RWPE2 (cell line): ENCODE measurements at regions not wholly inside any gene's neighbourhood (a gene's known extent, or its start where the extent isn't known, plus 50 kb on each side); places are given as distances from the start of the nearest gene placed in this dataset.
A peak's percentile ranks its signal among the peaks of the same experiment; 100 is the strongest.

Experiments
- ATAC-seq: fragments of 200-7000 bp; cut with Tn5 transposase; 3 replicates; pipeline ENCODE4 v1.9.1; 2021; ENCODE audit warnings: low read depth
- DNase-seq: peaks from one replicate; pipeline ENCODE4 v3.0.0-alpha.2; 2020; ENCODE audit warnings: low spot score
- H3K27ac ChIP-seq: fragments of 450-650 bp; 2 replicates; pipeline ENCODE4 v1.5.1; 2017; ENCODE audit warnings: mild to moderate bottlenecking; ENCODE audit not compliant: poor library complexity, severe bottlenecking
- H3K27me3 ChIP-seq: fragments of 250-450 bp; sonication (Bioruptor Pico); 2 replicates; pipeline ENCODE4 v1.5.1; 2021; ENCODE audit warnings: mild to moderate bottlenecking, moderate library complexity; ENCODE audit not compliant: insufficient read depth, poor library complexity, severe bottlenecking
- H3K36me3 ChIP-seq: fragments of 250-450 bp; sonication (Bioruptor Pico); 2 replicates; pipeline ENCODE4 v1.5.1; 2020; ENCODE audit warnings: low read depth, mild to moderate bottlenecking, moderate library complexity
- H3K4me1 ChIP-seq: fragments of 250-450 bp; sonication (Bioruptor Pico); 2 replicates; pipeline ENCODE4 v1.5.1; 2021; ENCODE audit warnings: mild to moderate bottlenecking, moderate library complexity; ENCODE audit not compliant: insufficient read depth, poor library complexity, severe bottlenecking
- H3K4me3 ChIP-seq: fragments of 250-450 bp; sonication (Bioruptor Pico); 2 replicates; pipeline ENCODE4 v1.5.1; 2021; ENCODE audit warnings: mild to moderate bottlenecking, moderate library complexity; ENCODE audit not compliant: severe bottlenecking
- H3K9me3 ChIP-seq: fragments of 250-450 bp; sonication (Bioruptor Pico); 2 replicates; pipeline ENCODE4 v1.5.1; 2021; ENCODE audit warnings: mild to moderate bottlenecking, moderate library complexity; ENCODE audit not compliant: severe bottlenecking
- CTCF ChIP-seq: fragments of 450-650 bp; IDR thresholded peaks from one replicate; pipeline ENCODE4 v1.5.1; 2017; ENCODE audit warnings: mild to moderate bottlenecking, moderate library complexity; ENCODE audit not compliant: poor library complexity, severe bottlenecking

GRCh38 chr3:181569356-181569940, 142.3 kb upstream of the SOX2 start:
- Histone ChIP-seq H3K27ac (no peak overlapping the region), H3K4me1 (peaks cover 20% of the 10 kb centered on the region), H3K27me3 (no peaks in the 10 kb centered on the region), H3K36me3 (no peaks in the 10 kb centered on the region), H3K9me3 (no peaks in the 10 kb centered on the region), H3K4me3 (no peak overlapping the region)
- DNase-seq (no peak), ATAC-seq (no peak)
- no peak for TF ChIP-seq CTCF

DNA sequence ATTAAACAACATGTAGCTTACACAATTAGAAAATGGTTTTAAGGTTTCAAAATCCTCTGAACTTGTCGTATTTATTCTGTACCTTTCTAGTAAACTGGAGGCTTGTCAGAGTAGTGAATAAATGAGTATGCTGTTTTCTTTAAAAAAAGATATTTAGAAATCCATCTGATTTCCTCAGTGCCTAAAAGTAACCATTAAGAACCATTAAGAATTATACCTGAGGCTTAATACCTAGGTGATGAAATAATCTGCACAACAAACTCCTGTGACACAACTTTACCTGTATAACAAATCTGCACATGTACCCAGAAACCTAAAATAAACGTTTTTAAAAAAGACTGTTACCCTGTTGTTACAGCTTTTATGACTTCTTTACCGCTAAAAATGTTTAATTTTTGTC, 143.0 kb upstream of the SOX2 start:
- no peak for TF ChIP-seq CTCF
- Histone ChIP-seq H3K4me1 (peaks cover 20% of the 10 kb centered on the region), H3K4me3 (no peak overlapping the region), H3K9me3 (no peaks in the 10 kb centered on the region), H3K27me3 (no peaks in the 10 kb centered on the region), H3K36me3 (no peaks in the 10 kb centered on the region), H3K27ac (peak overlapping the region; percentile 70)
- no peak for DNase-seq
- ATAC-seq: no peak

DNA sequence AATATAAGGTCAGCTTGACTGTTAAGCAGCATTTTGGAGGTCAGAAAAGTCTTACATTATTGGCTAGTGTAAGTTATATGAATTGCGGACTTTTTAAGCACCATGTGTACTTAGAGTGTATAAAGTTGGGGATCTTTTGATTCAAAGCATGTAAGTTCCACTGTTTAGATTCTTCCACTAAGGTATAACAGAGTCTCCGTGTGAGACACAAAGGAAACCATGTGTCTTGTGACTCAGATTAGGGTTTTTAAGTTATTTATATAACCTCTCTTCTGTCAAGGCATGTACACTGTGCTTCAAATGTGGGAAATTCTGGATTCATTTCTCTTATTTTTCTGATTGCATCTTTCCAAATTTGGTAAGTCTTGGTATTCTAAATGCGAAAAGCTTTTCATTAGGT, 143.5 kb upstream of the SOX2 start:
- TF ChIP-seq CTCF: no peak
- Histone ChIP-seq H3K9me3 (no peaks in the 10 kb centered on the region), H3K4me1 (peaks cover 20% of the 10 kb centered on the region), H3K27ac (peak overlapping the region; percentile 70), H3K4me3 (no peak overlapping the region), H3K27me3 (no peaks in the 10 kb centered on the region), H3K36me3 (no peaks in the 10 kb centered on the region)
- DNase-seq (no peak), ATAC-seq (peak; percentile 78)

DNA sequence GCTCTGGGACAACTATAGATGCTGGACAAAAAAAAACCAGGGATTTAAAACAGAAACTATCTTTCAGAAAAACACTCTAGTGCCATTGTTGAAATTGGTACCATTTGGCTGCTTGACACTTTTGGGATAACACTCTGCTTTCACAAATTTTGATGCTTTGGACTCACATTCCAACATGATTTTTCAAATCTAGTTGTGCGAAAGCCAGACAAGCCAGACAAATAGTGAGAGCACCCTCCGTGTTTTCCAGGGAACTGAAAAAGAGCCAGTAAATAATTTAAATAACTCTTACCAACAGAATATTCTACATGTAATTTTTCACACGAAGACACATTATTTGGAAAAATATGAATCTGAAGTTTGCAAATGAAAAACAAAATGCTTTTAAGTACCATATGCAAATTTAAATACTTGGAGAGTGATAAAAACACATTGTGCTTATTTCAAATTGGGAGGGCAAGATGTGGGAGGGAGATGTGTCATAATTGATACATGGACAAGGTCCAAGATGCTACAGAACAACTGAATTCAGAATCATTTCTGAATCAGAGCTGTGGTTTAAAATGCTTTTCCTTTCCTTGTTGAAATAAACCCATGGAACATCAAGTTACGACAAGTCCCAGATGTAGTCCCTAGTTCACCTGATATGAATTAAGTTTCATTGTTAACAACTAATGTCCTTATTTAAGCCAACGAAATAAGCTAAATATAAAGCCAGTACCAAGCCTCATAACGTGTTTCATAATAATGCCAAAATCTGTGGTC, 144.2 kb upstream of the SOX2 start:
- DNase-seq (no peak), ATAC-seq (peak; percentile 79)
- Histone ChIP-seq H3K27me3 (no peaks in the 10 kb centered on the region), H3K9me3 (no peaks in the 10 kb centered on the region), H3K4me3 (no peak overlapping the region), H3K27ac (peak overlapping the region; percentile 70), H3K36me3 (no peaks in the 10 kb centered on the region), H3K4me1 (peaks cover 20% of the 10 kb centered on the region)
- TF ChIP-seq CTCF: no peak

DNA sequence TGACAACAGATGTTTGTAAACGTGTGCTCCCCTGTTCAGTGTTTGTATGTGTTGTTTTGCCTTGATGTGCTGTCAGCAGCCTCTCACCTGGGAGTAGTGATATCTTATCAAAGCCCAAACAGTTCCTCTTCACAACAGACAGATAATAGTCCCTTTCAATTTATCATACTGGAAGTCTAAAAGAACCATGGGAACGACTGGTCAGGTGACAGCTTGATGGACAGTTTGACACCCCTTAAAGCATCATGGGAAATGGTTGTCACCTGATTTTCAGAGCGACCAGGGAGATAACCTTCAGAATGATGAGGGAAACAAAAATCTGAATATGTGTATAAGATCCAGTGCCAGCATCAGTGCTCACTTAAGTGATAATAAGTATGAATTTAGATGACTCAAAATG, 146.3 kb upstream of the SOX2 start:
- ATAC-seq (no peak), DNase-seq (no peak)
- Histone ChIP-seq H3K36me3 (no peaks in the 10 kb centered on the region), H3K27ac (no peak overlapping the region), H3K4me3 (no peak overlapping the region), H3K4me1 (peaks cover 20% of the 10 kb centered on the region), H3K9me3 (no peaks in the 10 kb centered on the region), H3K27me3 (no peaks in the 10 kb centered on the region)
- TF ChIP-seq CTCF: no peak
